Endothelial cell of umbilical vein (primary cell): ENCODE measurements at regions not wholly inside any gene's neighbourhood (a gene's known extent, or its start where the extent isn't known, plus 50 kb on each side); places are given as distances from the start of the nearest gene placed in this dataset.

ENCODE experiments used
- BruUV-seq: library from RNA; stranded (reverse); fragments of 400-500 nt; replicated peaks from 2 replicates; lab custom pipeline; 2021; lab: Mats Ljungman, UMichigan
- CTCF ChIA-PET: fragments of 300-600, 350-600 bp; sonication (Branson Sonifier 250); formaldehyde crosslinking; loops from one replicate; lab custom pipeline; 2021; ENCODE audit warnings: antibody characterized with exemption, inconsistent platforms; lab: Charles Lee
- POLR2A ChIA-PET: fragments of 300-600, 350-600 bp; sonication (Branson Sonifier 250); formaldehyde crosslinking; loops from one replicate; lab custom pipeline; 2021; ENCODE audit warnings: antibody characterized with exemption, inconsistent platforms; lab: Charles Lee
- DNase-seq: peaks from one replicate; pipeline ENCODE4 v3.0.0-alpha.2; 2011; ENCODE audit warnings: low read depth, low spot score
- FAIRE-seq: peaks from 2 replicates; lab custom pipeline; 2011; peaks lifted over from hg19 to GRCh38; lab: Jason Lieb, UNC
- H2AFZ ChIP-seq: 2 replicates; pipeline ENCODE4 v1.6.0; 2012; ENCODE audit warnings: low read depth, low read length, control low read depth, inconsistent platforms
- H3K27ac ChIP-seq: 2 replicates; pipeline ENCODE4 v1.5.1; 2011; ENCODE audit warnings: low read depth, mild to moderate bottlenecking, control low read depth, low read length, moderate library complexity; ENCODE audit not compliant: insufficient read depth
- H3K27me3 ChIP-seq, 2 experiments: 2 replicates each; pipeline versions ENCODE4 v1.6.0 to v1.6.1; 2011; ENCODE audit warnings: low read length in 2 of 2, mixed read lengths in 1 of 2; ENCODE audit not compliant: control insufficient read depth in 2 of 2, insufficient read depth in 2 of 2
- H3K36me3 ChIP-seq, 2 experiments: 2 replicates in 1 of 2; 3 replicates in 1 of 2; pipeline ENCODE4 v1.5.1; 2011; ENCODE audit warnings: low read length in 2 of 2, mild to moderate bottlenecking in 1 of 2, moderate library complexity in 1 of 2; ENCODE audit not compliant: control insufficient read depth in 2 of 2, insufficient read depth in 2 of 2; ENCODE audit errors: extremely low read depth in 1 of 2
- H3K4me1 ChIP-seq: 3 replicates; pipeline ENCODE4 v1.5.1; 2011; ENCODE audit warnings: mild to moderate bottlenecking, low read length; ENCODE audit not compliant: control insufficient read depth, insufficient read depth; ENCODE audit errors: extremely low read depth
- H3K4me2 ChIP-seq: 2 replicates; pipeline ENCODE4 v1.6.1; 2011; ENCODE audit warnings: low read length, control low read depth, mixed read lengths; ENCODE audit not compliant: insufficient read depth
- H3K4me3 ChIP-seq, 3 experiments: fragments of 200-600 bp in 1 of 3; sonication (generic), shearing (Covaris generic) in 1 of 3; replicated peaks in 1 of 3; 2 replicates each; pipeline ENCODE4 v1.5.1; 2011 to 2016; ENCODE audit warnings: control low read depth in 3 of 3, low read length in 3 of 3, mild to moderate bottlenecking in 2 of 3, inconsistent platforms in 1 of 3, low read depth in 1 of 3, moderate library complexity in 1 of 3; ENCODE audit not compliant: insufficient read depth in 1 of 3
- H3K79me2 ChIP-seq: 2 replicates; pipeline ENCODE4 v1.6.0; 2012; ENCODE audit warnings: low read length, inconsistent platforms; ENCODE audit not compliant: control insufficient read depth, insufficient read depth
- H3K9ac ChIP-seq: replicated peaks from 2 replicates; pipeline ENCODE3; 2011; ENCODE audit warnings: low read length, control low read depth; ENCODE audit not compliant: insufficient read depth; ENCODE audit errors: extremely low read depth
- H3K9me1 ChIP-seq: replicated peaks from 3 replicates; pipeline ENCODE4 v1.6.0; 2011; ENCODE audit warnings: mild to moderate bottlenecking, low read length; ENCODE audit not compliant: control insufficient read depth, insufficient read depth; ENCODE audit errors: extremely low read depth
- H3K9me3 ChIP-seq: replicated peaks from 2 replicates; pipeline ENCODE4 v1.5.1; 2012; ENCODE audit warnings: low read length, inconsistent platforms; ENCODE audit not compliant: control insufficient read depth, insufficient read depth
- H4K20me1 ChIP-seq: replicated peaks from 2 replicates; pipeline ENCODE3; 2011; ENCODE audit warnings: mild to moderate bottlenecking, low read length; ENCODE audit not compliant: control insufficient read depth, insufficient read depth; ENCODE audit errors: extremely low read depth
- CTCF ChIP-seq, 2 donors: IDR thresholded peaks; 1 replicate in 1 of 2; 2 replicates in 1 of 2; pipeline ENCODE4 v1.5.1; 2011; ENCODE audit warnings: low read length in 2 of 2, mild to moderate bottlenecking in 2 of 2, moderate library complexity in 2 of 2, control low read depth in 1 of 2, inconsistent platforms in 1 of 2, low read depth in 1 of 2; ENCODE audit not compliant: insufficient read depth in 1 of 2; ENCODE audit errors: extremely low read depth in 1 of 2
- EZH2 ChIP-seq: IDR thresholded peaks from 2 replicates; pipeline ENCODE4 v1.6.1; 2012; ENCODE audit warnings: borderline replicate concordance, low read depth, mild to moderate bottlenecking, moderate library complexity, low read length, inconsistent platforms; ENCODE audit not compliant: severe bottlenecking
- FOS ChIP-seq: IDR thresholded peaks from 2 replicates; pipeline ENCODE4 v1.6.1; 2011; ENCODE audit warnings: mild to moderate bottlenecking, low read length, moderate library complexity, borderline replicate concordance; ENCODE audit not compliant: insufficient read depth
- GATA2 ChIP-seq: IDR thresholded peaks from 2 replicates; pipeline ENCODE4 v1.7.0; 2011; ENCODE audit warnings: low read depth, mild to moderate bottlenecking, moderate library complexity, mixed read lengths, low read length; ENCODE audit not compliant: insufficient read length, insufficient read depth
- JUN ChIP-seq: IDR thresholded peaks from 2 replicates; pipeline ENCODE4 v1.6.1; 2011; ENCODE audit warnings: borderline replicate concordance, low read depth; ENCODE audit not compliant: insufficient read length, insufficient read depth
- MYC ChIP-seq: IDR thresholded peaks from one replicate; pipeline ENCODE4 v1.6.1; 2011; ENCODE audit warnings: mild to moderate bottlenecking, low read depth, low read length
- POLR2A ChIP-seq: IDR thresholded peaks from 2 replicates; pipeline ENCODE4 v1.6.1; 2012; ENCODE audit warnings: low read depth, mild to moderate bottlenecking, control low read depth, low read length
- POLR2AphosphoS5 ChIP-seq: IDR thresholded peaks from 2 replicates; pipeline ENCODE4 v1.6.1; 2012; ENCODE audit warnings: low read depth, mild to moderate bottlenecking, control low read depth, low read length, moderate library complexity; ENCODE audit not compliant: insufficient read depth
- dilution Hi-C: fragments of 300-500 bp; cut with MboI; formaldehyde crosslinking; loops from one replicate; pipeline ENCODE4 v1.15.0; 2019; ENCODE audit warnings: low sequenced_read_pairs; ENCODE audit not compliant: extremely low pct_ligation_motif_present
- intact Hi-C: fragments of 100-400 bp; cut with micrococcal nuclease; formaldehyde crosslinking; loops from one replicate; pipeline ENCODE4 v1.10.0; 2022
- TF ChIP-seq, protein P1 (sequence below): IDR thresholded peaks from 2 replicates; pipeline ENCODE4 v1.6.1; 2011; ENCODE audit not compliant: insufficient read depth, insufficient read length

DNA sequence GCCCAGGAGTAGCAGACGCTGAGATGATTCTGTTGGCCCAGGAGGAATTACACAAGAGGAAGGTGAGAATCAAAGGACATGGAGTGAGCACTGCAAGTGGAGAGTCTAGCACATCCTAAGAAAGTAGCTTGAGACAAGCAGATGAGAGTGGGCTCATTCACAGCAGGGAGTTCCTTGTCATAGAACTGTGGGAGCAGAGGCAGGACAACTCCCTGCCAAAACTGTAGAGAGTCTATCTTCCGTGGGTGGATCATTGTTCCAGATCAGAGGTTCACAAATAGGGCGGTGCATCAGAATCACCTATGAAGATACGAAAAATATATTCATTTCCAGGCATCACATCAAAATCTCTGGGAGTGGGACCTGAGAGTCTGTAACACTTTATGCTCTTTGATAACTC, 288.9 kb upstream of the C16orf82 start:
- no peak overlapping the region for H3K4me2 ChIP-seq
- H2AFZ ChIP-seq: no peak overlapping the region
- peaks cover 8% of the 10 kb centered on the region for H3K9me3 ChIP-seq
- no peaks in the 10 kb centered on the region for H4K20me1 ChIP-seq
- no peaks in the 10 kb centered on the region for H3K27me3 ChIP-seq
- BruUV-seq: no TSS peak
- no peaks in the 10 kb centered on the region for H3K79me2 ChIP-seq
- H3K9me1 ChIP-seq: no peaks in the 10 kb centered on the region
- intact Hi-C loops (no loop called here), dilution Hi-C loops (no loop called here)
- TF ChIP-seq JUN (no peak), MYC (no peak), POLR2A (no peak), FOS (no peak), GATA2 (no peak), CTCF (IDR thresholded peaks at IDR 0.05; ENCODE audit: extremely low read depth in 1 of 2, insufficient read depth in 1 of 2, low read depth in 1 of 2, low read length in 2 of 2) (no peak), EZH2 (no peak), POLR2AphosphoS5 (no peak)
- TF ChIP-seq, protein P1, sequence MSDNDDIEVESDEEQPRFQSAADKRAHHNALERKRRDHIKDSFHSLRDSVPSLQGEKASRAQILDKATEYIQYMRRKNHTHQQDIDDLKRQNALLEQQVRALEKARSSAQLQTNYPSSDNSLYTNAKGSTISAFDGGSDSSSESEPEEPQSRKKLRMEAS: no peak
- no peak overlapping the region for H3K4me3 ChIP-seq
- FAIRE-seq (no peak), DNase-seq (no peak)
- ChIA-PET CTCF (no interaction called here), POLR2A (no interaction called here)
- H3K4me1 ChIP-seq: no peaks in the 10 kb centered on the region
- H3K27ac ChIP-seq: no peak overlapping the region
- H3K36me3 ChIP-seq: no peaks in the 10 kb centered on the region
- H3K9ac ChIP-seq: no peak overlapping the region
